ENCODE measurements at regions not wholly inside any gene's neighbourhood (a gene's known extent, or its start where the extent isn't known, plus 50 kb on each side); places are given as distances from the start of the nearest gene placed in this dataset.

GRCh38 chr5:3031733-3032378 lies 280.4 kb upstream of the IRX2 start:
- DNase-seq = no peak

GRCh38 chr5:3030511-3031165 lies 279.2 kb upstream of the IRX2 start:
- DNase-seq = no peak

- no peak for DNase-seq
These were observed 277.9 kb upstream of the IRX2 start for GRCh38 chr5:3029396-3029795.

- no peak for DNase-seq
These were observed 276.6 kb upstream of the IRX2 start for GRCh38 chr5:3027866-3028635.

GRCh38 chr5:3027185-3027865 lies 275.8 kb upstream of the IRX2 start:
- DNase-seq = no peak

GRCh38 chr5:3026651-3027050 lies 275.2 kb upstream of the IRX2 start:
- no peak for DNase-seq

GRCh38 chr5:3026099-3026498 lies 274.6 kb upstream of the IRX2 start:
- no peak for DNase-seq

- DNase-seq = no peak
These were observed 273.9 kb upstream of the IRX2 start for GRCh38 chr5:3025392-3025791.

- no peak for DNase-seq
These were observed 273.5 kb upstream of the IRX2 start for GRCh38 chr5:3024976-3025375.

- DNase-seq = no peak
These were observed 273.1 kb upstream of the IRX2 start for GRCh38 chr5:3024554-3024953.

- DNase-seq = no peak
These were observed 272.6 kb upstream of the IRX2 start for GRCh38 chr5:3024126-3024525.

- DNase-seq = no peak
These were observed 272.2 kb upstream of the IRX2 start for GRCh38 chr5:3023656-3024055.

- no peak for DNase-seq
These were observed 271.2 kb upstream of the IRX2 start for GRCh38 chr5:3022665-3023064.

GRCh38 chr5:3020426-3020825 lies 268.9 kb upstream of the IRX2 start:
- no peak for DNase-seq

GRCh38 chr5:3019045-3019444 lies 267.6 kb upstream of the IRX2 start:
- DNase-seq = no peak

GRCh38 chr5:3011764-3012017 lies 260.2 kb upstream of the IRX2 start:
- no peak for DNase-seq

- DNase-seq = no peak
These were observed 259.7 kb upstream of the IRX2 start for GRCh38 chr5:3010953-3011763.

GRCh38 chr5:3010301-3010952 lies 258.9 kb upstream of the IRX2 start:
- no peak for DNase-seq

- DNase-seq = no peak
These were observed 258.1 kb upstream of the IRX2 start for GRCh38 chr5:3009605-3010004.

GRCh38 chr5:3007577-3007976 lies 256.1 kb upstream of the IRX2 start:
- no peak for DNase-seq

GRCh38 chr5:3006961-3007551 lies 255.6 kb upstream of the IRX2 start:
- no peak for DNase-seq

- DNase-seq = no peak
These were observed 255.0 kb upstream of the IRX2 start for GRCh38 chr5:3006526-3006925.
